Anterior cingulate cortex (tissue), 58 donors: ENCODE measurements at regions not wholly inside any gene's neighbourhood (a gene's known extent, or its start where the extent isn't known, plus 50 kb on each side); places are given as distances from the start of the nearest gene placed in this dataset.
A peak's percentile ranks its signal among the peaks of the same experiment; 100 is the strongest.

Experiments
- DNase-seq, 58 donors: peaks; one replicate each; lab custom pipeline; 2025; lab: John Stamatoyannopoulos, UW

DNA sequence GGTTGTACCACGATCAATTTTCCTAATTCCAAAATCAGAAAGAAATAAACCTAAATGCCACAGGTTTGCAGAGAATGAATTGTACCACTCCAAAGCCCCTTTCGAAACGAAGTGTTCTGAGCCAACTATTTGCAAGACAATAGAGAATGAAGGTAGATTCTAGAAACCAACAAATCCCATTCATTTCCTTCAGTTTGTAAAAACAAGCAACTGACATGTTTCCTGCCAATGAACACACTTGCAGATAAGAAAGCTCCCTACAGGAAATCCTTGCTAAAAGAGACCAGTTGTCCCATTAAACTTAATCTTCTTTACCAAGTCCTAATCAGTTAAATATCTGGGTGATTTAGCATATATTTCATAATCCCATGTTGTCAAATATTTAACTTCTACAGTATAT lies 198.4 kb upstream of the FOXN3 start:
- DNase-seq, result peak in 1 of 58 donors; percentile 2

DNA sequence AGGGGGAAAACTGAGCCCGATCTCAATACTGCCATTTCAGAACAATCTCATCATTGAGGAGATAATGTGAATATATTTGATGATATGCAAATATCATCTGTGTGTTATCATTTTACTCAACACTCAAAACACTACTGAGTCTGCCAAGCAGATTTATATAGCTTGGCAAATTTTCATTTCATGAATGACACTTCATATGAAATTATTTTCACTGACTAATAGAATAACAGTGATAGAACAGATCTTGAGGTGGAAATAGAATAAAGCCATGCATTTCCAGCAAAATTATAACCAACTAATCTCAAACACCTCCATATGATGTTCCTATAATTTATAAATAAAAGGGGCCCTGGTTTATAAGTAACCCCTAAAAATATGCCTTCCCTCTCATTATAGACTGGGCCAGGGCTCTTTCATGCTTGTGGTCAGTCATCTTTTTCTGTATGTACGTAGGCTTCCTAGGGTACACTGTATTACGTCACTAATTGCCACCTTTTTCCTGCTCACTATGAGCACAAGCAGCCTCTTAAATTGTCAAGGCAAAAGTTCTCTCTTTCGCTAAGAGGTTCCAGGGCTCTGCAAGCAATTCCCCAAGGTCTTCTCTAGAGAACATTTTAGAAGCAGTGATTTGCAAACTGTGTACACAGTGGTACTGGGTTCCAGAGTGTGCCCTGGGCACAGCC lies 197.1 kb upstream of the FOXN3 start:
- no peak for DNase-seq

DNA sequence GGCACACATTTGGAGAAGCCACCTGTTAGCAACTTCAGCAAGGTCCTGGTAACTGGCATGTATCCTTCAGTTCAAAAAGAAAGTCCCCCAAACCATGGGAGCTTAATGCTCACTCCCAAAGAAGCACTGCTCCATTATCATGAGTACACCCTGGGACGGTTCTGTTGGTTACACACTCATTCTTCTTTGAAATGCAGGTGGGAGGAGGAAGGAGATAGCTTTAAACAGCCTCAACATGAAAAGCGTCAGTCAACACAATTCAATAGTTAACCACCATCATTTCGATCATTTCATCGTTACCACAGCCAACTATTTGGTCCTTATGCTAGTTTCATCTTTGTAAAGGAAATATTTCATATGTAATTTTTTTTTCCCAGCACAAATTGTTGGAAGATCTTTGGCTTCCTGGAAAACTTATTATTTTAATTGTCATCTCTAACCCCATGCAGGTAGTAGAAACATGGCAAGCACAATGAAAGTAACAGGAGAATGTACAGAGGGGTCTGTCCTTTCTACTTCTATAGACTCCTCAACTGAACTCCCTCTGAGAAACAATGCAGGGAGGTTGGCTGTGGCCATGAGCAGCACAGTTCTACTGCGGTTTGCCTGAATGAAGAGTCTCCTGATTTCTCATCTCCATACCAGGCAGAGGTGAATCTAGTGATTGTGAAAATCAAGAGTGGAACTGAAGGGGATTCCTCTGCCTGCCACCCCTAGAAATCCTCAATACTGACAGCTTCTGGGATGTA lies 196.4 kb upstream of the FOXN3 start:
- DNase-seq, result no peak

DNA sequence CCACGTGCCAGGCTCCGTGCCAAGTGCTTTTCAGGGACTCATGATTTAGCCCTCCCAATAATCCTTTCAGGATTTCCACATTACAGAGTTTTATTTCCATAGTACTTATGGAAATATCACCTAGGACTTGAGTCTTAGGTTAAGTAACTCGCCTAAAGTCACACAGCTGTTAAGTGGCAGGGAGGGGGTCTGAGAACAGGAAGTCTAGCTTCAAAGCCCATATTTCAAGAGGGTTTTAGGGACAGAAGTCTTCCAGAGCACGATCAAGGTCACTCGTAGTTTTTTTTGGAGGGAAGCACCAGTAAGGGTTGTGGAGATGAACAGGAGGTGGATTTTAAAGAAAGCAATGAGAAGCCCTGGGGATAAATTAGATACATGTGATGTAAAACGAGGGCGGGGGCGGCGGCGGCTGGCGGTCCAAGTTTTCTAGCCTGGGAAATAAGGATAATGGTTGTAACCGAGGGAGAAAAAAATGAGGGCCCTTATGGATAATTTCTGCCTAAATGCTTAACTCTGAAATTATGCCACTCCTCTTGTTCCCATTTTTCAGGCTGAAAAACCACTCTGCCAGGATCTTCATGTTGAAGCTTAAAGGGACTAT lies 192.6 kb upstream of the FOXN3 start:
- no peak for DNase-seq

DNA sequence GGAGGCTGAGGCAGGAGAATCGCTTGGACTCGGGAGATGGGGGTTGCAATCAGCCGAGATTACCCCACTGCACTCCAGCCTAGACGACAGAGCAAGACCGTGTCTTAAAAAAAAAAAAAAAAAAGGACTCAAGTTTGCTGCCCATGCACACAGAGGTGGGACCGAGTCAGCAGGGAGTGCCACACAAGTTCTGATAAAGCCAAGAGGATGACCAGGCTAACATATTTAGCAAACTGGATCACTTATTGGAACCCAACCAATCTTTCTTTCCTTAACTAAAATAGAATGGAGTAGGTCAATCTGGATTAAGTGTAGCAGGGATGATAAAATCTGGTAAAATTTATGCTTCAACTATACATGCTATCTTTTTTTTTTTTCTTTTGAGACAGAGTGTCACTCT lies 190.4 kb upstream of the FOXN3 start:
- DNase-seq, result no peak

DNA sequence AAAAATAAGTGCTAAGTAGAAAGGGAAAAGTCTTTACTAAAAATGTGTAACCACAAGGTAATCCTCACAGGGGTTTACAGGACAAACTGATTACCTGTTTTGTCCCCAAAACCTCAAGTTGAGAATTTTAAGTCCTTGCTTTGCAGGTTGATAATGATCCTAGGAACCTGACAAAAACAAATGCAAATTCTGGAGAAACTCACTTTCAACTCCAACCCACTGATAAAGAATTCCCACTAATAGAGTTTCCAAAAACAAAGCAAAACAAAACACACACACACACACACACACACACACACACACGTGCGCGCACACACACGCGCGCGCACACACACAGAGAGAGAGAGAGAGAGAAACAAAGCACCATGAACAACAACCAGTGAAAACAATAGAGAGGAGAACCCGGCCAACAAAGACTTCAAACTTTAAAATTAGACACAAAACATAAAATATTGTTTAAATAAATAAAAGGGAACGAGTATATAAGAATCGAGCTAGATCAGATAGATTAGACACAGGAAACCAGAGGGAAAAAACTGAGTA lies 187.0 kb upstream of the FOXN3 start:
- no peak for DNase-seq

DNA sequence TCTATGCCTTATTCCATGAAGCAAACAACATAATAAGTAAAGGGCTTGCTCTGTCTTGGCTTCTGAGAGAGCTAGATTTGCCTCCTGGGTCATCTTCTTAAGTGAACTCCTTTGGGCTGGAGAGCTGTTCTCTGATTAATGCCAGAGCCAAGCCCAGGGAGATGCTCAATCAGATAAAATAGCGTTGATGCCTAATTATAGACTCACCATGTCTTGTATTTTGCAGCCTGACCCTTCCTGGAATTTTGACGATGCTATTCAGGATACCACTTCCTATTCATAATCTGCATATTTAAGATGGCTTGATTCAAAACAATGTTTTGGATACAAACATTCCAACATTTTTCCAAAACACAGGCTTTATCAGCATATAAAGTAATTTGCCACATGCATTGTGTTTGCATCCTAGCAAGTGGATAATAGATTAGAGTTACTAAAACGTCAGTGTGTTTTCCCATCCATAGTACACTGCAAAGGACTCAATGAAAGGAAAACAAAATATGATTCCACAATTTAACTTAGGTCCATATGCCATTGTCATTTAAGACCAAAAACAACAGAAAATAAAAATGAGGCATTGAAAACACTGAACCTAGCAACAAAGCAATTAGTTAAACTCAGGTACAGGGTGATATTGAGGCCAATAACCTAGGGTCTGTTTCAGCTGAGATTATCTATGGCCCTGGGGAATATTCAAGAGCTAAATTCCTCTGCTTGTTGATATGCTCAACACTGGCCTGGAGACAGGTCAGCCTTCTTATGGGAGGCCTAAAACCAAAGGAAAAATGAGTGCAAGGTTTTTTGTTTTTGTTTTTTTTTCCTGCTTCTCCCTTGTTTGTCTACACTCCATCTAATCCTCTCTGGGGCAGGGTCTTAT lies 184.2 kb upstream of the FOXN3 start:
- DNase-seq, result no peak

DNA sequence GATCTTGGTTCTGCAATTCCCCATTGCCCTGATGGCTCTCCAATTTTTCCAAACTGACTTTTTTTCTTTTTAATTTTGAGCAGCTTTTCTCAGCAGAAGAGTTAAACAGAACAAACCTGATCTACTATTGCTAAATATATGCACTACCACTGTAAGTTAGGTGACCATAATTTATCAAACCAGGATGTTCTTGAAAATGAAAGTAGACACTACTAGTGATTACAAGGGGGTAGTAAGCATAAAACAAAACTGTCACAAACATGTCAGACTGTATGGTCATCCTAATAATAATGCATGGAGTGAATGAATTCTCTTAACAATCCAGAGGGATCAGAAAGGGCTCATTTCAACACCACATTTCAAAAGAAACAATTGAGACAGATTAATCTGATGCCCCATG lies 183.0 kb upstream of the FOXN3 start:
- DNase-seq, result no peak

DNA sequence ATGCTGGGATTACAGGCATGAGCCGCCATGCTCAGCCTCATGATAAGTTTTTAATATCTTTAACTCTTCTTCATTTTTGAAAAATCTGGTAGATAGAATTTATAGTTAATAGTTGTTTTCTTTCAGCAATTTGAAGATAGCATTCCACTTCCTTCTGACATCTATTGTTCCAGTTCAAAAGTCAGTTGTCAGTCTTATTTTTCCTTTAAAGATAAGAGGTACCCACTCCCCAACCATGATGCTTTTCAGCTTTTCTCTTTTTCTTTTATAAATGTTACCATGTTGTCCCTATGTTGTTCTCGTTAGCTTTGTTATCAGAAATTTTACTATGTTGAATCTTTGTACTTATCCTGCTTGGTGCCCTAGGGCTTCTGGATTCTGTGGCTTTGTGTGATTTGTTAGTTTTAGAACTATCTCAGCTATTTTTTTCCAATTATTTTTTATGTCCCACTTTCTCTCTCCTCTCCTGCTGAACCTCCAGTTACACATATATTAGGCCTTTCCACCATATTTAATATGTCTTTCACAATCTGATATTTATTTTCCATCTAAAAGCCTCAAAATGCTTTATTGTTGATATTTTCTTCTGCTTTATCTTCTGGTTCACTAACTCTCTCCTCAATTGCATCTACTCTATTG lies 181.6 kb upstream of the FOXN3 start:
- DNase-seq, result no peak

DNA sequence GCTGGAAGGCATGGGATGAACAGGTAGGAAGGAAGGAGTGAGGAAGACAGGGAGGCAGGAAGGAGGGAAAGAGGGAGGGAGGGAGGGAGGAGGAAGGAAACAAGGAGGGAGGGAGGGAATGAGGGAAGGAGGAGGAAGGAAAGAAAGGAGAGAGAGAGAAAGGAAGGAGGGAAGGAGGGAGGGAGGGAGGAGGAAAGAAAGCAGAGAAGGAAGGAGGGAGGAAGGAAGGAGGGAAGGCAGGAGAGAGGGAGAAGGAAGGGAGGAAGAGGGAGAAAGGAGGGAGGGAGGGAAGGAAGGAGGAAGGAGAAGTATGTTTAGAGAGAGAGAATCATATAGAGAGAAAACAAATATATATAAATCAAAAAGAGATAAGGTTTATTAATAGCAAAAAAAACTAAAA lies 175.9 kb upstream of the FOXN3 start:
- DNase-seq, result no peak

DNA sequence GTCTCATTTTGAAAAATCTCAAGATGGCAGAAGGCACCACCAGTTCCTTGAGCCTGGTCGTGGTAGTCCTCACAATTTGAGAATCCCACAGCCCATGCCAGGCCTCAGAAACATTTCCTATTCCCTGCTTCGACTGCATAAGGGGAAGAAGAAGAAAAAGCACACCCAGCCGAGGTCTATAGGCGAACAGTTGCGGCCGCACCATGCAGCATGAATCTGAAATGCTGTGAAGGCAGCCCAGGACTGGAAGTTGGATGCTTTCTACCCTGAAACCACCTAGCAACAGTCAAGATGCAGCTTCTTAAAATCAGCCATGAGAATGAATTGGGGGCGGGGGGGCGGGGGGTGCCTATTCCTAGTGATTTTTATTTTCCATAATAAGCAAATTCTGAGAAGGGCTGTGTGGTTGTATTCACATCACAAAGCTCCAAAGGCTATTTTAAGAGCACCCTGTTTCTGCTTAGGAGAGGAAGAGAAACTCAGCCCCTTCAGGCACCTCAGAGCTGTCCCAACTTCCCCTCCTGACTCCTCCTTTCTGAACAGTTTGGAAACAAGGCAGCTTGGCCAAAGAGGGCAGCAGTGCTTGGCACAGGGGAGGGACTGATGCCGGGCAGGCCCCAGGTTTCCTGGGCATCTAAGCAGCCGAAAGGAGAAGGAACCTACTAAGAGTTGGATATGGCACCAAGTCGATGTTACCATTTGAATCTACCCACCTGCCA lies 172.5 kb upstream of the FOXN3 start:
- DNase-seq, result peak in 18 of 58 donors; percentile 2 to 62 (median 26)

DNA sequence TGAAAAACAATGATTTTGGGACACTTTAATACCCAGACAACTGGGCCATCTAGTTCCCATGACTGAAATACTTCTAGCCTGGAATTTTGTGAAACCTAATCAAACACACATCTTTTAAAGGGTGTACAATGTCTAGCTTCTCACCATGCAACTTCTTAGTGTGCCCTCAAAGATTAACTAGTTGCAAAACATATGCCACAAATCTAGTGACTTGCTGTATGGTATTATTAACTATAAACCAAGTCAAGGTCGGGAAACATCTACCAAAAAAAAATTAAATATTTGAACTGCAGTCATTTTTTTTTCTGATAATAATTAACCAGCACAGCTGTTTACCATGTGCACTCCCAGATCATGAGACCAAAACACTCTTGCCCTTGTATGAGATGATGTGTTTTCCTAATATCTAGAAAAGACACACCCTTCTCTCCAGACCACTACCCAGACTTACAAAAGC lies 171.8 kb upstream of the FOXN3 start:
- DNase-seq, result no peak

DNA sequence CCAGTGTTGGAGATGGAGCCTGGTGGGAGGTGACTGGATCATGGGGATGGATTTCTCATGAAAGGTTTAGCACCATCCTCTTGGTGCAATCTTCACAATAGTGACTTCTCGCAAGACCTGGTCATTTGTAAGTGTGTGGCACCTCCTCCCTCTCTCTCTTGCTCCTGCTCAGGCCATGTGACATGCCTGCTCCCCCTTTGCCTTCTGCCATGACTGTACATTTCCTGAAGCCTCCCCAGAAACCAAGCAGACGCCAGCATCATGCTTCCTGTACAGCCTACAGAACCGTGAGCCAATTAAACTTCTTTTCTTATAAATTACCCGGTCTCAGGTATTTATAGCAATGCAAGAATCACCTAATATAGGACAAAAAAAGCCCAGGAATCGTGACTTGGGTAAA lies 171.0 kb upstream of the FOXN3 start:
- DNase-seq, result no peak

DNA sequence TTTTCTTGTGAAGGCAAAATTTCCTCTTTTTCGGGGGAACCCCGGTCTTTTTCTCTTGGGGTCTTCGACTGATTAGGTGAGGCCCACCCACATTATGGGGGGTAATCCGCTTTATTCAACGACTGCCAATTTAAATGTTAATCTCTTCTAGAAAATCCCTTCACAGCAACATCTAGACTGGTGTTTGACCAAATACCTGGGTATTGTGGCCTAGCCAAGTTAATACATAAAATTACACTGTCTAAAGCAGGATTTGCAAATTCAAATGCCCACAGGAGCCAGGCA lies 170.0 kb upstream of the FOXN3 start:
- no peak for DNase-seq

DNA sequence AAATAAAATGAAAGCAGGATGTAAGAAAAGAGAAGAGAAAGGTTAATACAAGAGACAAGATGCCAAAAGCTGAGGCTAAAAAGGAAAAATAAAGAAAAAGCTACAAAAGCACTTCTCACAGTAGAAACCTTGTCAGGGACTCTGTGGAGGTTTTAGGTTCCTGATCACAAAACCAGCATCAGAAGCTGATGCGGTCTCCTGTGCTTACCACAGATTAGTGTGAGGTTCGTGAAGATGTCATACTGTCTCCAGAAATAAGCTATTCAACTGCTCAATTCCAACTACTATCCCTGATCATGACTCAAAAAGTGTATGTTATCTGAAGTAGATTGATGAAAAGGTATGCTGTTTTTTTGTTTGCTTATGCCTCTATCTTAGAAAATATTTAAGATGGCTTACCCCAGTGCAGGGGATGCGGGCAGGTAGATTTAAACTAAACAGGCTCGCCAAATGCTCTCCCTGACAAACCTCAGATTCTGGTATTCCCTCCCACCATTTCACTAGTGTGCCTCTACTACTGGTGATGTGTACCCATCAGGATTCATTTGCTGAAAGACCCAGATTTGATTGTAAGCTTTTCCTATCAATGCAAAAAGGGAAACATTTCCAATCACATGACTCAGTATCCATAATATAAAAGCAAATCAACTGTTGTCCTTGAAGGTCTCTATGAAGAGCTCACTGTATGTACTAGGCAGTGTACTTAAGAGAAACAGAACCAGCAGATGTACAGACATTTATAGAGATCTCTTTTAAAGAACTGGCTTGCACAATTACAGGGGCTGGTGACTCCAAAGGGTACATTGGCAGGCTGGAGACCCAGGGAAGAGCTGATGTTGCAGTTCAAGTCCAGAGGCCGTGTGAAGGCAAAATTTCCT lies 169.5 kb upstream of the FOXN3 start:
- no peak for DNase-seq

DNA sequence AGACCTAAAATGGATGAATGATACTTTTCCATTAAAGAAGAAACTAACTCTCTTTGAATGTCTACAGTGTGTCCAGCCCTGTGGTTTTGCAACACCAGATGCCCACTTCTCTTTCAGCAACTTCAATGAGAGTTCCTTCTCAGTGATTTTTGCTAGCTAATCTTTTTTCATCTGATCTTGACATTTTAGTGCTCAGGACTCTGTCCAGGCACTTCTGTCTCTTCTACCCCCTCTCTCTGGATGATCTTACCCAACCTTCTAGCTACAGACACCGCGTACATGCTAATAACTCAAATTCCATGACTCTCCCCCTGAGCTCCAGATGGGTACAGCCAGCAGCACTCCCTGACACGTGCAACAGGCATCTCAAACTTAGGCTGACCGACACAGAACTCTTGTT lies 161.1 kb upstream of the FOXN3 start:
- peak in 1 of 58 donors; percentile 12 for DNase-seq

DNA sequence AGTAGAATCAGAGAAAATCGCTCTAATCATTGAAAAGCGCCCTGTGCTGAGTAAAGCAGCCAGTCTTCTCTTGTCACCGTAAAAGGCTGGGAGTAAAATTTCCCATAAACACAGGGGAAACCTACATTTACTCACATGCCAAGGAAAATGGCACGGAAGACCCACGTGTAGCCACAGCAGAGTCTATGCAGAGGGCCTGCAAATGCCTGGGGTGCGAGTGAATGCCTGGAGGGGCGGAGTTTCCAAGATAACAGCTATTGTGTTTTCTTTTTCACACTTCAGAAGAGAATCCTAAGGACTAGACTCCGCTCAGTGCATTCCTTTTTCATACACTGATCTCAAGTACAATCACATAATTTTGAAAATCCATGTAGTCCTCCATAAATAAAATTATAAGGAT lies 159.9 kb upstream of the FOXN3 start:
- no peak for DNase-seq

DNA sequence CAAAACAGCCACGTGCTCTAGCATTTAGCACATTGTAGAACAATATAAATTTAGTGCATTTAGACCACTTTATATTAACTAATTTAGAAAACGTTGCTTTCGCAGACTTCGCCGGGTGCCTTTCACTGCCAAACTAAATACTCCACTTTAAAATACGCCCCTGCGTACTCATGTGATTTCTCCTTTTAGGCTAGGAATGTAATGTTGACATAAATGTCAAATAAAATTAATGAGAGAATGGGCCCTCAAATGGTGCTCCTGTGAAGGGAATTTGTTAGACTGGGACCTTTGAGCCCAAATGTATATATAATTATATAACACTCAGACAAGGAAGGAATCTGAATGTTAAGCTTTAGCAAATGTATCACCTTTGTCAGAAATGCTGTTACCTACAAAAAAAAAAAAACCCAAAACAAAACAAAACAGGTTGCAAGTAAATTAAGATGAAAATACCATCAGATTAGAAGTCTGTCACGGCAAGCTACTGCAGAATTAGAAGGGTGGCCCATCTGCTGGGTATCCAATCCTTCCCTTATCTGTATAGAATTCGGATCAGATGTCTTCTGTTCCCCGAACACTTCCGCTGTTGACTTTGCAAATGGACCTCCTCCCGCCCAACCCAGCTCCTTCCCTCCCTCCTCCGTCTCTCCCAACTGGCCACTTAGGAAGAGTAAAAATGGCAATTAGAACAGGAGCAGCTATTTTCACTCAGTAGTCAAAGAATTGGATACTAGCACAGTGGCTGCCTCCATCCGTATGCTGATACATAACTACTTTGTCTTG lies 159.3 kb upstream of the FOXN3 start:
- DNase-seq, result no peak
